Ectodermal cell (in vitro differentiated cells): ENCODE measurements at regions not wholly inside any gene's neighbourhood (a gene's known extent, or its start where the extent isn't known, plus 50 kb on each side); places are given as distances from the start of the nearest gene placed in this dataset.

Experiments
- H3K27ac ChIP-seq: 2 replicates; pipeline ENCODE4 v1.7.0; 2013; ENCODE audit warnings: mild to moderate bottlenecking, low read depth, low read length; ENCODE audit not compliant: insufficient read depth, poor library complexity, severe bottlenecking
- H3K27me3 ChIP-seq: 2 replicates; pipeline ENCODE4 v1.7.0; 2013; ENCODE audit warnings: mild to moderate bottlenecking, low read length; ENCODE audit not compliant: insufficient read depth, control insufficient read depth, poor library complexity, severe bottlenecking
- H3K36me3 ChIP-seq: one replicate; pipeline ENCODE4 v1.7.0; 2013; ENCODE audit warnings: low read length; ENCODE audit not compliant: control insufficient read depth, insufficient read depth
- H3K4me1 ChIP-seq: one replicate; pipeline ENCODE4 v1.7.0; 2013; ENCODE audit warnings: low read length; ENCODE audit not compliant: control insufficient read depth, insufficient read depth
- H3K4me3 ChIP-seq: 2 replicates; pipeline ENCODE4 v1.7.0; 2013; ENCODE audit warnings: low read depth, low read length, control low read depth; ENCODE audit not compliant: insufficient read depth
- H3K9me3 ChIP-seq: 2 replicates; pipeline ENCODE4 v1.7.0; 2013; ENCODE audit warnings: mild to moderate bottlenecking, low read length, moderate library complexity; ENCODE audit not compliant: control insufficient read depth
- WGBS, 2 experiments: methylation state at CpG; one replicate each; pipeline ENCODE4 v1.1.7; 2013; ENCODE audit warnings: missing lambda C conversion rate in 2 of 2; 5-methylcytosine and 5-hydroxymethylcytosine counted together

- Histone ChIP-seq H3K4me1 (no peaks in the 10 kb centered on the region), H3K36me3 (no peaks in the 10 kb centered on the region), H3K9me3 (no peaks in the 10 kb centered on the region), H3K4me3 (no peak overlapping the region), H3K27ac (no peak overlapping the region), H3K27me3 (no peaks in the 10 kb centered on the region)
- WGBS, 2 experiments, result 90 to 95% methylated on average over 2 of the region's 2 CpGs
Measured at GRCh38 chr3:182703233-182703632, 90.1 kb upstream of the ATP11B start.

- 65 to 69% methylated on average over 4 of the region's 4 CpGs for WGBS, 2 experiments
- no peaks in the 10 kb centered on the region for H3K9me3 ChIP-seq
- no peaks in the 10 kb centered on the region for H3K27me3 ChIP-seq
Measured at GRCh38 chr3:182704926-182705325, 88.4 kb upstream of the ATP11B start.

GRCh38 chr3:182708810-182709209, 84.5 kb upstream of the ATP11B start:
- Histone ChIP-seq H3K4me1 (no peaks in the 10 kb centered on the region), H3K27me3 (no peaks in the 10 kb centered on the region), H3K4me3 (no peak overlapping the region), H3K36me3 (no peaks in the 10 kb centered on the region), H3K27ac (no peak overlapping the region), H3K9me3 (no peaks in the 10 kb centered on the region)
- 68 to 77% methylated on average over 1 of the region's 1 CpG for WGBS, 2 experiments

More at GRCh38 chr3:182704926-182705325, 88.4 kb upstream of the ATP11B start:
- Histone ChIP-seq H3K4me1 (no peaks in the 10 kb centered on the region), H3K36me3 (no peaks in the 10 kb centered on the region), H3K4me3 (no peak overlapping the region), H3K27ac (no peak overlapping the region)

GRCh38 chr3:182709306-182709705, 84.0 kb upstream of the ATP11B start:
- Histone ChIP-seq H3K36me3 (no peaks in the 10 kb centered on the region), H3K4me1 (no peaks in the 10 kb centered on the region), H3K4me3 (no peak overlapping the region), H3K27me3 (no peaks in the 10 kb centered on the region), H3K9me3 (no peaks in the 10 kb centered on the region), H3K27ac (no peak overlapping the region)
- 89 to 92% methylated on average over 6 of the region's 6 CpGs for WGBS, 2 experiments

- H3K36me3 ChIP-seq, result no peaks in the 10 kb centered on the region
- H3K4me3 ChIP-seq, result no peak overlapping the region
- no peaks in the 10 kb centered on the region for H3K4me1 ChIP-seq
- H3K27me3 ChIP-seq, result no peaks in the 10 kb centered on the region
- H3K9me3 ChIP-seq, result no peaks in the 10 kb centered on the region
- 65 to 68% methylated on average over 6 of the region's 7 CpGs for WGBS, 2 experiments
- H3K27ac ChIP-seq, result no peak overlapping the region
Measured at GRCh38 chr3:182710557-182711157, 82.6 kb upstream of the ATP11B start.

- no peaks in the 10 kb centered on the region for H3K27me3 ChIP-seq
- 89 to 99% methylated on average over 3 of the region's 3 CpGs for WGBS, 2 experiments
- H3K4me3 ChIP-seq, result no peak overlapping the region
- no peak overlapping the region for H3K27ac ChIP-seq
- H3K4me1 ChIP-seq, result peaks cover 3% of the 10 kb centered on the region
- no peaks in the 10 kb centered on the region for H3K9me3 ChIP-seq
- H3K36me3 ChIP-seq, result no peaks in the 10 kb centered on the region
Measured at GRCh38 chr3:182711261-182711683, 82.0 kb upstream of the ATP11B start.

- WGBS, 2 experiments, result 86 to 89% methylated on average over 2 of the region's 2 CpGs
- Histone ChIP-seq H3K9me3 (no peaks in the 10 kb centered on the region), H3K4me1 (peaks cover 4% of the 10 kb centered on the region), H3K27me3 (no peaks in the 10 kb centered on the region), H3K4me3 (no peak overlapping the region), H3K36me3 (no peaks in the 10 kb centered on the region), H3K27ac (no peak overlapping the region)
Measured at GRCh38 chr3:182711853-182712252, 81.5 kb upstream of the ATP11B start.

GRCh38 chr3:182713111-182713510, 80.2 kb upstream of the ATP11B start:
- 90 to 95% methylated on average over 1 to 3 of the region's 3 CpGs for WGBS, 2 experiments
- H3K4me1 ChIP-seq, result peaks cover 4% of the 10 kb centered on the region
- H3K9me3 ChIP-seq, result no peaks in the 10 kb centered on the region
- H3K36me3 ChIP-seq, result no peaks in the 10 kb centered on the region
- H3K27me3 ChIP-seq, result no peaks in the 10 kb centered on the region
- H3K27ac ChIP-seq, result no peak overlapping the region
- H3K4me3 ChIP-seq, result no peak overlapping the region

GRCh38 chr3:182713743-182714517, 79.4 kb upstream of the ATP11B start:
- Histone ChIP-seq H3K4me1 (peaks cover 4% of the 10 kb centered on the region), H3K36me3 (no peaks in the 10 kb centered on the region), H3K27me3 (no peaks in the 10 kb centered on the region), H3K4me3 (no peak overlapping the region), H3K9me3 (no peaks in the 10 kb centered on the region), H3K27ac (no peak overlapping the region)
- WGBS, 2 experiments, result 58 to 72% methylated on average over 4 of the region's 4 CpGs

- Histone ChIP-seq H3K4me1 (peaks cover 4% of the 10 kb centered on the region), H3K4me3 (no peak overlapping the region), H3K27me3 (no peaks in the 10 kb centered on the region), H3K36me3 (no peaks in the 10 kb centered on the region), H3K9me3 (no peaks in the 10 kb centered on the region), H3K27ac (no peak overlapping the region)
- 96 to 98% methylated on average over 2 of the region's 2 CpGs for WGBS, 2 experiments
Measured at GRCh38 chr3:182715006-182715405, 78.3 kb upstream of the ATP11B start.
